ENCODE measurements at regions not wholly inside any gene's neighbourhood (a gene's known extent, or its start where the extent isn't known, plus 50 kb on each side); places are given as distances from the start of the nearest gene placed in this dataset.
"Not testable (repeated sequence)": the region's sequence is repeated elsewhere in the genome, so short reads cannot be mapped to it uniquely, and the experiment has no call there.

DNA sequence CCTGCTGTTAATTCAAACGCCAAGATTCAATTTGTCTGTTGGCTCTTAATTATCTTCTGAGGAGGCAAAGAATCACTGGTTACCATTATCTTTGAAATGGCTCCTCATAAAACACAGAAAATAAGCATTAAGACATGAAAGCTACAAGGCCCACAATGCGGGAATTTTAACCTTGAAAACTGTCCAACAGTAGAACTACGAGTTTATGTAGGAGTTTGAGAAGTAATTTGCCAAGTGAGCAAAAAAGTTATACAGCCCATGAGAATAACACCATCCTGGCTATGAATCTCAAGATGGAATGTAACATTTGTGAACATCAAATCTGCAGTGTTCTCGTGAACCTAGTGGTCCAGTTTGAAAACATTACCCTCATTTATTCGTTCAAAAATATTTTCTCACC, 172.5 kb downstream of the ALDH1A2 start:
- ATAC-seq, result no peak
- Mint-ChIP-seq H3K9me3 (peaks cover 0 to 5% (median 0%) of the 10 kb centered on the region in 11 donors), H3K4me1 (peaks cover 0 to 2% (median 0%) of the 10 kb centered on the region in 7 donors), H3K36me3 (no peaks in the 10 kb centered on the region), H3K27ac (no peak overlapping the region), H3K27me3 (peaks cover 3 to 33% (median 16%) of the 10 kb centered on the region in 5 donors), H3K4me3 (no peak overlapping the region)
- CTCF ChIA-PET, result interaction anchor here (0.7 kb wide), 1 partner anchor 128 kb away, joined by 4 read pairs; no protein-coding TSS in a partner anchor
- DNase-seq, result no peak
- POLR2A ChIA-PET, result no interaction called here
- intact Hi-C loops (cut with micrococcal nuclease), result no loop called here
- H3K36me3 ChIP-seq (ENCODE audit: control insufficient read depth in 2 of 3, insufficient read depth in 3 of 3, low read length in 3 of 3), result no peaks in the 10 kb centered on the region
- no peak overlapping the region for H3K27ac ChIP-seq (ENCODE audit: low read depth, low read length)
- H3K4me3 ChIP-seq (ENCODE audit: low read length), result no peak overlapping the region
- H3K9me3 ChIP-seq (ENCODE audit: control insufficient read depth in 2 of 3, low read length in 3 of 3), result no peaks in the 10 kb centered on the region
- H3K27me3 ChIP-seq (ENCODE audit: control insufficient read depth in 2 of 2, insufficient read depth in 2 of 2, low read length in 2 of 2), result no peaks in the 10 kb centered on the region
- H3K4me1 ChIP-seq (ENCODE audit: control insufficient read depth in 2 of 2, insufficient read depth in 2 of 2, low read length in 2 of 2), result no peaks in the 10 kb centered on the region

DNA sequence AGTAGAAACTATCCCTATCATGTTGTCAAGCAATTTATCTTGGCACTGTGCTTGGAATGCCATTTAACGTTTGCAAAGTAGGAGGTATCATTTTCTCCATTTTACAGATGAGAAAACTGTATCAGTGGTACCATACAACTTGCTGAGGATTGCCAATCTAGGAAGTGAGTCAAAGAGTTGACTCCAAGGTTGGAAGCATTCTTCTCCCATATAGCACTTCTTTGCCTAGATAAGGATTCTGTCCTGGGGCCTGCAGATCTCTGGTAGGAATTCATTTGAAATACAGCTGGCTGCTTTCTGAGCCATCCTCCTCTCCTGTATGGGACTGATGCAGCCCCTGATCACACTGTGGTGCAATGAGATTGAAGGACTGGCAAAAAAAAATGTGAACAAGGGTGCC, 170.2 kb downstream of the ALDH1A2 start:
- Histone ChIP-seq H3K9me3 (ENCODE audit: control insufficient read depth in 2 of 3, low read length in 3 of 3) (no peaks in the 10 kb centered on the region), H3K27me3 (ENCODE audit: control insufficient read depth in 2 of 2, insufficient read depth in 2 of 2, low read length in 2 of 2) (no peaks in the 10 kb centered on the region), H3K27ac (ENCODE audit: low read depth, low read length) (no peak overlapping the region), H3K36me3 (ENCODE audit: control insufficient read depth in 2 of 3, insufficient read depth in 3 of 3, low read length in 3 of 3) (no peaks in the 10 kb centered on the region), H3K4me3 (ENCODE audit: low read length) (no peak overlapping the region), H3K4me1 (ENCODE audit: control insufficient read depth in 2 of 2, insufficient read depth in 2 of 2, low read length in 2 of 2) (no peaks in the 10 kb centered on the region)
- H3K9me3 Mint-ChIP-seq, result peaks cover 0 to 5% (median 0%) of the 10 kb centered on the region in 11 donors
- H3K27ac Mint-ChIP-seq, result no peak overlapping the region
- no peak overlapping the region for H3K4me3 Mint-ChIP-seq
- ATAC-seq (no peak), DNase-seq (no peak)
- H3K27me3 Mint-ChIP-seq, result peaks cover 0 to 25% (median 8%) of the 10 kb centered on the region in 5 donors
- H3K36me3 Mint-ChIP-seq, result no peaks in the 10 kb centered on the region
- peaks cover 0 to 2% (median 0%) of the 10 kb centered on the region in 7 donors for H3K4me1 Mint-ChIP-seq
- ChIA-PET POLR2A (no interaction called here), CTCF (no interaction called here)
- intact Hi-C loops (cut with micrococcal nuclease), result no loop called here

DNA sequence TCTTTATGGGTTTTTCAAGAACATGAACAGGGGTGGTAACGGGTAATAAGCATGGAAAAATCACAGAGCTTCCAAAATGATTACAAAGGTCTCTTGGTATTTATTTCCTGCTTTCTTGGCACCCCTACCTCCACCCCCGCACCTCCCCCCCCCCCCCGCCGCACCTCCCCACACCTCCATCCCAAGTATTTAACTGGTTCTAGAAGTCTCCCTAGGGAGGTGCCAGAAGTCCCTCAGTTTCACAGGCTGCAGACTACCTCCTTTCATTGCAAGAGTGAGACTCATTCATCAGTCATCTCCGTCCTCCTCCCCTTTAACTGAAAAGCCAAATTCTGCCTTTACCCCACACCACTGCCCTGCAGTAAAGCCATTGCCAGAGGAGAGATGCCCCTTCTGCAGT, 169.4 kb downstream of the ALDH1A2 start:
- no peak for DNase-seq
- Mint-ChIP-seq H3K4me3 (no peak overlapping the region), H3K36me3 (no peaks in the 10 kb centered on the region), H3K9me3 (peaks cover 0 to 3% (median 0%) of the 10 kb centered on the region in 11 donors), H3K4me1 (no peaks in the 10 kb centered on the region), H3K27ac (no peak overlapping the region), H3K27me3 (peaks cover 0 to 19% (median 0%) of the 10 kb centered on the region in 5 donors)
- intact Hi-C loops (cut with micrococcal nuclease), result no loop called here
- H3K4me1 ChIP-seq (ENCODE audit: control insufficient read depth in 2 of 2, insufficient read depth in 2 of 2, low read length in 2 of 2), result no peaks in the 10 kb centered on the region
- CTCF ChIA-PET, result no interaction called here
- POLR2A ChIA-PET, result no interaction called here
- no peaks in the 10 kb centered on the region for H3K36me3 ChIP-seq (ENCODE audit: control insufficient read depth in 2 of 3, insufficient read depth in 3 of 3, low read length in 3 of 3)
- ATAC-seq, result no peak
- H3K27ac ChIP-seq (ENCODE audit: low read depth, low read length), result no peak overlapping the region
- no peaks in the 10 kb centered on the region for H3K9me3 ChIP-seq (ENCODE audit: control insufficient read depth in 2 of 3, low read length in 3 of 3)
- no peak overlapping the region for H3K4me3 ChIP-seq (ENCODE audit: low read length)
- no peaks in the 10 kb centered on the region for H3K27me3 ChIP-seq (ENCODE audit: control insufficient read depth in 2 of 2, insufficient read depth in 2 of 2, low read length in 2 of 2)

DNA sequence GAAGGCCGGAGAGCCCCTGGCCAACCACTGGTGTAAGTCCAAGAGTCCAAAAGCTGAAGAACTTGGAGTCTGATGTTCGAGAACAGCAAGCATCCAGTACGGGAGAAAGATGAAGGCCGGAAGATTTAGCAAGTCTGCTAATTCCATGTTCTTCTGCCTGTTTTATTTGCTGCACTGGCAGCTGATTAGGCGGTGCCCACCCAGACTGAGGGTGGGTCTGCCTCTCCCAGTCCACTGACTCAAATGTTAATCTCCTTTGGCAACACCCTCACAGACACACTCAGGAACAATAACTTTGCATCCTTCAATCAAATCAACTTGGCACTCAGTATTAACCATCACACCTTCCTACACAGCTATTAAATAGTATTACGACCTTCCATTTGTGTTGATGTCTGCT, 168.6 kb downstream of the ALDH1A2 start:
- H3K4me3 ChIP-seq (ENCODE audit: low read length); H3K4me1 ChIP-seq (ENCODE audit: control insufficient read depth in 2 of 2, insufficient read depth in 2 of 2, low read length in 2 of 2); ATAC-seq; H3K27me3 ChIP-seq (ENCODE audit: control insufficient read depth in 2 of 2, insufficient read depth in 2 of 2, low read length in 2 of 2); H3K9me3 ChIP-seq (ENCODE audit: control insufficient read depth in 2 of 3, low read length in 3 of 3); POLR2A ChIA-PET; H3K4me1 Mint-ChIP-seq; H3K27ac ChIP-seq (ENCODE audit: low read depth, low read length); H3K36me3 Mint-ChIP-seq; intact Hi-C loops (cut with micrococcal nuclease); CTCF ChIA-PET; DNase-seq; H3K36me3 ChIP-seq (ENCODE audit: control insufficient read depth in 2 of 3, insufficient read depth in 3 of 3, low read length in 3 of 3); H3K27ac Mint-ChIP-seq; H3K9me3 Mint-ChIP-seq; H3K4me3 Mint-ChIP-seq: not testable (repeated sequence)
- peaks cover 0 to 17% (median 2%) of the 10 kb centered on the region in 5 donors for H3K27me3 Mint-ChIP-seq

DNA sequence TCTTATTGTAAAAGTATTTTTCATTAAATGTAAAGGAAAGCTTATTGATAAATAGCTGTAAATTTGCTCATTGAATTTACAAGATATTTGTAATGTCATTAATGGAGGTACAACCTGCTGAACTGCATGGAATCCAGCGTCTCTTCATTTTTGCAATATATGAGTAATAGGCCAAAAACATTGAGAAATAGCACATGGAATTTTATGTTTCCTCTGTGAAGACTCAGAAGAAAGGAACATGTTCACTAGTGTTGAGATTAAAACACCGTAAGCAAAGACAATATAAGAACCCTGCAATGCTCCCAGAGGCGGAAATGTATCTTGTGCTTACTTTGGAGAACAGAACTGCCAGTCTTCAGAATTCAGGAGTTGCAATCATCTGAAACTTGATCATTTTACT, 167.6 kb downstream of the ALDH1A2 start:
- H3K36me3 ChIP-seq (ENCODE audit: control insufficient read depth in 2 of 3, insufficient read depth in 3 of 3, low read length in 3 of 3), result no peaks in the 10 kb centered on the region
- no peaks in the 10 kb centered on the region for H3K4me1 Mint-ChIP-seq
- ChIA-PET CTCF (no interaction called here), POLR2A (no interaction called here)
- no peaks in the 10 kb centered on the region for H3K36me3 Mint-ChIP-seq
- ATAC-seq, result no peak
- peaks cover 0 to 3% (median 0%) of the 10 kb centered on the region in 11 donors for H3K9me3 Mint-ChIP-seq
- no peak overlapping the region for H3K4me3 ChIP-seq (ENCODE audit: low read length)
- no peak overlapping the region for H3K4me3 Mint-ChIP-seq
- DNase-seq, result no peak
- H3K9me3 ChIP-seq (ENCODE audit: control insufficient read depth in 2 of 3, low read length in 3 of 3), result no peaks in the 10 kb centered on the region
- H3K27ac Mint-ChIP-seq, result no peak overlapping the region
- H3K27me3 ChIP-seq (ENCODE audit: control insufficient read depth in 2 of 2, insufficient read depth in 2 of 2, low read length in 2 of 2), result no peaks in the 10 kb centered on the region
- intact Hi-C loops (cut with micrococcal nuclease), result no loop called here
- H3K27me3 Mint-ChIP-seq, result peaks cover 0 to 16% (median 8%) of the 10 kb centered on the region in 5 donors
- H3K4me1 ChIP-seq (ENCODE audit: control insufficient read depth in 2 of 2, insufficient read depth in 2 of 2, low read length in 2 of 2), result no peaks in the 10 kb centered on the region
- no peak overlapping the region for H3K27ac ChIP-seq (ENCODE audit: low read depth, low read length)

DNA sequence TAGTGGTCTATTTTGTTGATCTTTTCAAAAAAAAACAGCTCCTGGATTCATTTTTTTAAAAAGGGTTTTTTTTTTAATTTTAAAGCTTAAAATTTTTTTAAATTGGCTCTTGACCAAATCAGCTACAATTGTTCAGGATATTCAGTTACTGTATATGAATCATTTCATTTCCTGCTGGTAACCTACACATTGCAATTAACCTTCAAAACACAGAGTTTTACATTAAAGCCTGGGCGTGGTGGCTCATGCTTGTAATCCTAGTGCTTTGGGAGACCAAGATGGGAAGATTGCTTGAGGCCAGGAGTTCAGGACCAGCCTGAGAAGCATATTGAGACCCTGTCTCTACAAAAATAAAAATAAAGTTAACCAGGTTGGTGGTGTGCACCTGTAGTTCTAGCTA, 163.4 kb downstream of the ALDH1A2 start:
- no peaks in the 10 kb centered on the region for H3K27me3 ChIP-seq (ENCODE audit: control insufficient read depth in 2 of 2, insufficient read depth in 2 of 2, low read length in 2 of 2)
- H3K9me3 Mint-ChIP-seq, result peaks cover 0 to 3% (median 0%) of the 10 kb centered on the region in 11 donors

More for the DNA sequence above, 163.4 kb downstream of the ALDH1A2 start:
- Histone ChIP-seq H3K27ac (ENCODE audit: low read depth, low read length) (no peak overlapping the region), H3K36me3 (ENCODE audit: control insufficient read depth in 2 of 3, insufficient read depth in 3 of 3, low read length in 3 of 3) (no peaks in the 10 kb centered on the region), H3K4me3 (ENCODE audit: low read length) (no peak overlapping the region), H3K9me3 (ENCODE audit: control insufficient read depth in 2 of 3, low read length in 3 of 3) (no peaks in the 10 kb centered on the region), H3K4me1 (ENCODE audit: control insufficient read depth in 2 of 2, insufficient read depth in 2 of 2, low read length in 2 of 2) (no peaks in the 10 kb centered on the region)
- ATAC-seq (no peak), DNase-seq (no peak)
- Mint-ChIP-seq H3K4me1 (no peaks in the 10 kb centered on the region), H3K27me3 (peaks cover 15 to 31% (median 23%) of the 10 kb centered on the region in 5 donors), H3K36me3 (peaks cover 0 to 4% (median 0%) of the 10 kb centered on the region in 5 donors), H3K27ac (no peak overlapping the region), H3K4me3 (no peak overlapping the region)
- intact Hi-C loops (cut with micrococcal nuclease), result no loop called here
- ChIA-PET CTCF (no interaction called here), POLR2A (no interaction called here)

Measured in naive thymus-derived CD4-positive, alpha-beta T cell (primary cell).